GM18873 (cell line): ENCODE measurements at regions not wholly inside any gene's neighbourhood (a gene's known extent, or its start where the extent isn't known, plus 50 kb on each side); places are given as distances from the start of the nearest gene placed in this dataset.

Source experiments
- ATAC-seq: cut with Tn5 transposase; IDR thresholded peaks from one replicate; pipeline ENCODE4 v1.9.1; 2021; ENCODE audit warnings: mild to moderate bottlenecking, moderate library complexity, moderate number of reproducible peaks; ENCODE audit not compliant: unreplicated experiment, low FRiP score

DNA sequence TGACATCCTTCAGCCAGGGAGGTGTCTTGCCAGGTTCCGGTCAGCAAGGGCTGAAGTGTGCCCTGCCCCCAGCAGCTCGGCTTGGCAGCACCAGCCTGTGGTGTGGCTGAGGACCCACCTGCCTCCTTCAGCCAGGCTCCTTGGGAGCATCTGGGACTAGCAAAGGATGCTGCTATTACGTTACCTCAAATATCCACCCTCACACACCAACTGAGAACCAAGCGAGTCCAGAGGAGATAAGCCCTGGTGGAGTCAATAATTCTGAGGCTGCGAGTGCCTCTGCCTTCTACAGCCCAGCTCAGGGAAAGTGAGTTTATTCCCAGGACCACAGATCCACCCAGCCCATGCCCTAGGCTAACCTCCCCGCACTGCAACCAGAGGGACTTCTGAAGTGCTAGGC, 57.1 kb upstream of the FSTL4 start:
- no peak for ATAC-seq

- no peak for ATAC-seq
These were observed 56.1 kb upstream of the FSTL4 start for GRCh38 chr5:133668458-133668857.

DNA sequence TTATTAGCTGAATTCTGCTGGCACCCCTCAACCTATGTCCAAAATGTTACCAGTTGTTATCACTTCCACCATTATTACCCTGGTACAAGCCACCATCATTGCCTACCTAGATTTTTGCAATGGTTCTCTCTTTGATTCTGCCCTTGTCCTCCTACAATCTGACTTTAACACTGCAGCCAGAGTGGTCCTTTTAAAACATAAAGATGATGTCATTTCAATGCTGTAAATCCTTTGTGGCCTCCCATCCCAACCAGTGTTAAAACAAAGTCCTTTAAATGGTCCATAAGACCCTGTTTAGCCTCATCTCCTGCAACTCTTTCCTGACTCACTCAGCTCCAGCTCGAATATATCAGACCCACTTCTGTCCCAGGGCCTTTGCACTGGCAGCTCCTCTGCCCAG, 54.9 kb upstream of the FSTL4 start:
- ATAC-seq: no peak

GRCh38 chr5:133665571-133665970, 53.2 kb upstream of the FSTL4 start:
- no peak for ATAC-seq

DNA sequence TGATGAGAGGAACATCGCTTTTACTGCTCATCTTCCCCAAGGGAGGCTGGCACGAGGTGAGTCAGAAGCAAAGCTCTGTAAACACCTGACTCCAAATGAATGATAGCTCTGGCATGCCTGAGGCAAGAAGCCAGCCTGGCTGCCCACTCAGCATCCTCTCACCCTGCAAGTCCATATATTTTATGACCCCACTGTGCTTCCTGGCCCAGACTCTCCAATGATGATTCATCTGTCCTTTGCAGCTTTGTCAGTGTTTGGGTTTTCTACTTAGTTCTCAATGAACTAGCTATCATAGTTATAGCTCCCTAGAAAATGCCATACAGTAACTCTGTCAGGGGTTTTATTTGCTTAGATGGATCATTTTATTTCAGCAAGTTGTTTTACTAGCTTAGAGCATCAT, 52.1 kb upstream of the FSTL4 start:
- no peak for ATAC-seq

DNA sequence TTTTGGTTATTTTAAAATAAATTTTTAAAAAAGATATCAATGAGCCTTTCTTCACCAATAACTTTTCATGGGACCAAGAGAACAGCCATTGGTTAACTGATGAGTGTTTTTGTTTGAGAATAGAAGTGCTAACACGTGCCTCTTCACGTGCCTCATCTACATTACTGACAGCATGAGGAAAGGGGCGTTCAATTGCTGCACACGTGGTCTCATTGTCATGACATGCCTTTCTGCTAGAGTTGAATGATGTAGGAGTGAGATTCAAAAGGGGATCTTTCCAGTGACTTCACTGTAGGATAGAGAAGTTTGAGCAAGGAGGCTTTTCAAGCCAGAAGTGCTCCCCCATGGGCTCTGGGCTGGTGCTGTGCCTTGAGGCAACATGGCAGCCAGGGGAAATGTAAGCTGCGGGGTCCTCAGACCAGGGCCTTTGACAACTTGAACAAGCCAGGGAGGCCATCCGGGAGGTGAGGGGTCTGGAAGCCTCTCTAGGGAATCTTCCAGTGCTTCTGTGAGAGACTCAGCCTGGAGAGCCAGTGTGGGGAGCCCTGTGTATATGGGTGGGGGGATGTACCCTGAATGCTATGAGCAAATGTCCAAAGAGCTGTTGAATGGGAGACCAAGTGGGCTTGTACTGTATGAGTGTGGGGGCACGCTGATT, 51.2 kb upstream of the FSTL4 start:
- no peak for ATAC-seq

- ATAC-seq: no peak
These were observed 50.2 kb upstream of the FSTL4 start for GRCh38 chr5:133662578-133662977.
